Panc1 (cell line): ENCODE measurements at regions not wholly inside any gene's neighbourhood (a gene's known extent, or its start where the extent isn't known, plus 50 kb on each side); places are given as distances from the start of the nearest gene placed in this dataset.

ENCODE experiments used
- TF ChIP-seq, protein P1 (sequence below): fragments of 450-650 bp; IDR thresholded peaks from 2 replicates; pipeline ENCODE4 v1.5.1; 2017; ENCODE audit warnings: mild to moderate bottlenecking
- TF ChIP-seq, protein P2 (sequence below), 2 experiments: IDR thresholded peaks; 2 replicates each; pipeline ENCODE4 v1.6.1; 2011 to 2012; ENCODE audit warnings: low read depth in 2 of 2, control low read depth in 1 of 2, low read length in 1 of 2, mild to moderate bottlenecking in 1 of 2, moderate library complexity in 1 of 2; ENCODE audit not compliant: insufficient read depth in 1 of 2

DNA sequence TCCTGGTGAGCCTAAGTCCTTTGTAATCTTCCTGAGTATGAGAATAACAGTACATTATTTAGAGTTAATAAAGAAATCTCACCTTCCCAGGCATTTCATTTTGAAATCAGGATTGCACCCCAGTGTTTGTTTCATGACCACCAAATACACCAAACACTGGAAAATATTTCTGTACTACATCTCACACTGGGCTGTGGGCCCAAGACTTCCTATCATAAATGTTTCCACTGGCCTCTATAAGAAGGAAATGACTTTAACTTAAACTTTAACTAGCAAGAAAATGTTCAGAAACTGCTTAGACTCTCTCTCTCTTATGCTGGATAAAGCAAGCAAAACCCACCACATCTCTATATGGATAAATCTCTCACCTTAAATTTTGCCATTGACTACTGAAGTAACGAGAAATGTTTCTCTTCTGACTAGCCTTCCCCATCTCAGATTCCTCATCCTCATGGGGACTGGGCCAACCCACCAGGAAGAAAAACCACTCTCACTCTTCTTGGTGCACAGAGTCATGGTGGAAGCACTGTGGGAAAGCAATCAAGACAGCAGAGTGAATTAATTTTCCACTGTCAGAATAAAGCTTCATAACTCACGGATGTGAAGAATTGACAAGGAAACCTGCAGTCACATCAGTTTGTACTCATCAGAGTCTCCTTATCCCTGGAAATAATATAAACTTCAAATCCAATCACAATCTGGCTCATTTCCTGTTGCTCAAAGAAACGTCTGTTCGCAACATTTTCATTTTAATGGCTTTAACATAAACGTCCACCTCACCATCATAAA lies 859.6 kb downstream of the EPHA3 start:
- TF ChIP-seq, protein P1, sequence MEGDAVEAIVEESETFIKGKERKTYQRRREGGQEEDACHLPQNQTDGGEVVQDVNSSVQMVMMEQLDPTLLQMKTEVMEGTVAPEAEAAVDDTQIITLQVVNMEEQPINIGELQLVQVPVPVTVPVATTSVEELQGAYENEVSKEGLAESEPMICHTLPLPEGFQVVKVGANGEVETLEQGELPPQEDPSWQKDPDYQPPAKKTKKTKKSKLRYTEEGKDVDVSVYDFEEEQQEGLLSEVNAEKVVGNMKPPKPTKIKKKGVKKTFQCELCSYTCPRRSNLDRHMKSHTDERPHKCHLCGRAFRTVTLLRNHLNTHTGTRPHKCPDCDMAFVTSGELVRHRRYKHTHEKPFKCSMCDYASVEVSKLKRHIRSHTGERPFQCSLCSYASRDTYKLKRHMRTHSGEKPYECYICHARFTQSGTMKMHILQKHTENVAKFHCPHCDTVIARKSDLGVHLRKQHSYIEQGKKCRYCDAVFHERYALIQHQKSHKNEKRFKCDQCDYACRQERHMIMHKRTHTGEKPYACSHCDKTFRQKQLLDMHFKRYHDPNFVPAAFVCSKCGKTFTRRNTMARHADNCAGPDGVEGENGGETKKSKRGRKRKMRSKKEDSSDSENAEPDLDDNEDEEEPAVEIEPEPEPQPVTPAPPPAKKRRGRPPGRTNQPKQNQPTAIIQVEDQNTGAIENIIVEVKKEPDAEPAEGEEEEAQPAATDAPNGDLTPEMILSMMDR, result no peak
- TF ChIP-seq, protein P2, sequence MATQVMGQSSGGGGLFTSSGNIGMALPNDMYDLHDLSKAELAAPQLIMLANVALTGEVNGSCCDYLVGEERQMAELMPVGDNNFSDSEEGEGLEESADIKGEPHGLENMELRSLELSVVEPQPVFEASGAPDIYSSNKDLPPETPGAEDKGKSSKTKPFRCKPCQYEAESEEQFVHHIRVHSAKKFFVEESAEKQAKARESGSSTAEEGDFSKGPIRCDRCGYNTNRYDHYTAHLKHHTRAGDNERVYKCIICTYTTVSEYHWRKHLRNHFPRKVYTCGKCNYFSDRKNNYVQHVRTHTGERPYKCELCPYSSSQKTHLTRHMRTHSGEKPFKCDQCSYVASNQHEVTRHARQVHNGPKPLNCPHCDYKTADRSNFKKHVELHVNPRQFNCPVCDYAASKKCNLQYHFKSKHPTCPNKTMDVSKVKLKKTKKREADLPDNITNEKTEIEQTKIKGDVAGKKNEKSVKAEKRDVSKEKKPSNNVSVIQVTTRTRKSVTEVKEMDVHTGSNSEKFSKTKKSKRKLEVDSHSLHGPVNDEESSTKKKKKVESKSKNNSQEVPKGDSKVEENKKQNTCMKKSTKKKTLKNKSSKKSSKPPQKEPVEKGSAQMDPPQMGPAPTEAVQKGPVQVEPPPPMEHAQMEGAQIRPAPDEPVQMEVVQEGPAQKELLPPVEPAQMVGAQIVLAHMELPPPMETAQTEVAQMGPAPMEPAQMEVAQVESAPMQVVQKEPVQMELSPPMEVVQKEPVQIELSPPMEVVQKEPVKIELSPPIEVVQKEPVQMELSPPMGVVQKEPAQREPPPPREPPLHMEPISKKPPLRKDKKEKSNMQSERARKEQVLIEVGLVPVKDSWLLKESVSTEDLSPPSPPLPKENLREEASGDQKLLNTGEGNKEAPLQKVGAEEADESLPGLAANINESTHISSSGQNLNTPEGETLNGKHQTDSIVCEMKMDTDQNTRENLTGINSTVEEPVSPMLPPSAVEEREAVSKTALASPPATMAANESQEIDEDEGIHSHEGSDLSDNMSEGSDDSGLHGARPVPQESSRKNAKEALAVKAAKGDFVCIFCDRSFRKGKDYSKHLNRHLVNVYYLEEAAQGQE (IDR thresholded peaks at IDR 0.05; ENCODE audit: insufficient read depth in 1 of 2, low read depth in 2 of 2, low read length in 1 of 2), result no peak
